SH-SY5Y (cell line): ENCODE measurements at regions not wholly inside any gene's neighbourhood (a gene's known extent, or its start where the extent isn't known, plus 50 kb on each side); places are given as distances from the start of the nearest gene placed in this dataset.

Experiments
- GATA2 ChIP-seq: IDR thresholded peaks from 2 replicates; pipeline ENCODE4 v1.6.1; 2011; ENCODE audit warnings: mild to moderate bottlenecking, low read depth, low read length
- GATA3 ChIP-seq: IDR thresholded peaks from 2 replicates; pipeline ENCODE4 v1.6.1; 2011; ENCODE audit warnings: low read depth, mild to moderate bottlenecking, low read length, moderate library complexity

- TF ChIP-seq GATA3 (no peak), GATA2 (no peak)
These were observed 1417.9 kb downstream of the ADGRL3 start for GRCh38 chr4:62618042-62618441.

- TF ChIP-seq GATA3: no peak
- TF ChIP-seq GATA2: no peak
These were observed 1401.6 kb downstream of the ADGRL3 start for GRCh38 chr4:62601737-62602136.

GRCh38 chr4:62591756-62592155, 1391.6 kb downstream of the ADGRL3 start:
- no peak for TF ChIP-seq GATA2
- no peak for TF ChIP-seq GATA3

- TF ChIP-seq GATA3 (no peak), GATA2 (no peak)
These were observed 1388.5 kb downstream of the ADGRL3 start for GRCh38 chr4:62588671-62589070.

- TF ChIP-seq GATA2 (no peak), GATA3 (no peak)
These were observed 1371.4 kb downstream of the ADGRL3 start for GRCh38 chr4:62571494-62571893.

- TF ChIP-seq GATA3 (no peak), GATA2 (no peak)
These were observed 1360.7 kb downstream of the ADGRL3 start for GRCh38 chr4:62560858-62561257.

GRCh38 chr4:62550121-62550520, 1350.0 kb downstream of the ADGRL3 start:
- TF ChIP-seq GATA2: no peak
- no peak for TF ChIP-seq GATA3

- TF ChIP-seq GATA2 (no peak), GATA3 (no peak)
These were observed 1349.5 kb downstream of the ADGRL3 start for GRCh38 chr4:62549601-62550000.

GRCh38 chr4:62548765-62549164, 1348.6 kb downstream of the ADGRL3 start:
- TF ChIP-seq GATA3: no peak
- TF ChIP-seq GATA2: no peak

- TF ChIP-seq GATA2: no peak
- TF ChIP-seq GATA3: no peak
These were observed 1348.0 kb downstream of the ADGRL3 start for GRCh38 chr4:62548108-62548524.

- TF ChIP-seq GATA2: no peak
- TF ChIP-seq GATA3: no peak
These were observed 1344.3 kb downstream of the ADGRL3 start for GRCh38 chr4:62544428-62544827.

- no peak for TF ChIP-seq GATA3
- no peak for TF ChIP-seq GATA2
These were observed 1342.9 kb downstream of the ADGRL3 start for GRCh38 chr4:62543002-62543401.

GRCh38 chr4:62533573-62533972, 1333.4 kb downstream of the ADGRL3 start:
- no peak for TF ChIP-seq GATA3
- TF ChIP-seq GATA2: no peak

- TF ChIP-seq GATA3 (no peak), GATA2 (no peak)
These were observed 1331.6 kb downstream of the ADGRL3 start for GRCh38 chr4:62531731-62532130.

- TF ChIP-seq GATA2 (no peak), GATA3 (no peak)
These were observed 1331.1 kb downstream of the ADGRL3 start for GRCh38 chr4:62531264-62531663.

GRCh38 chr4:62528874-62529273, 1328.7 kb downstream of the ADGRL3 start:
- no peak for TF ChIP-seq GATA2
- TF ChIP-seq GATA3: no peak

GRCh38 chr4:62526671-62527070, 1326.5 kb downstream of the ADGRL3 start:
- TF ChIP-seq GATA3 (no peak), GATA2 (no peak)
